SKM-1 (cell line): ENCODE measurements at regions not wholly inside any gene's neighbourhood (a gene's known extent, or its start where the extent isn't known, plus 50 kb on each side); places are given as distances from the start of the nearest gene placed in this dataset.

Experiments used
- DNase-seq: peaks from one replicate; lab custom pipeline; 2025; ENCODE audit not compliant: unreplicated experiment; lab: John Stamatoyannopoulos, UW

DNA sequence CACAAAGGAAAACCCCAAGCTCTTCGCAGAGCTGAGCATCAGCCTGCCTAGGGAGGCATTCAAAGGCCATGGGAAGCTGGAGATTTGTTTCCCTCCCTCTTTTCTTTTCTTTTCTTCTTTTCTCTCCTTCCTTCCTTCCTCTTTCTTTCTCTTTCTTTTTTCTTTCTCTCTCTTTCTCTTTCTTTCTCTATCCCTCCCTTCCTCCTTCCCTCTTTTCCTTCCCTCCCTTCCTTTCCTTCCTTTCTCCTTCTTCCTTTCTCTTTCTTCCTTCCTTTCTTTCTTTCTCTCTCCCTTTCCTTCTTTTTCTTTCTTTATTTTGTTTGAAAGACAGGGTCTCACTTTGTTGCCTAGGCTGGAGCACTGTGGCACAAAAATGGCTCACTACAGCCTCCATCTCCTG is 168.4 kb upstream of the ARL4C start:
- DNase-seq = no peak

DNA sequence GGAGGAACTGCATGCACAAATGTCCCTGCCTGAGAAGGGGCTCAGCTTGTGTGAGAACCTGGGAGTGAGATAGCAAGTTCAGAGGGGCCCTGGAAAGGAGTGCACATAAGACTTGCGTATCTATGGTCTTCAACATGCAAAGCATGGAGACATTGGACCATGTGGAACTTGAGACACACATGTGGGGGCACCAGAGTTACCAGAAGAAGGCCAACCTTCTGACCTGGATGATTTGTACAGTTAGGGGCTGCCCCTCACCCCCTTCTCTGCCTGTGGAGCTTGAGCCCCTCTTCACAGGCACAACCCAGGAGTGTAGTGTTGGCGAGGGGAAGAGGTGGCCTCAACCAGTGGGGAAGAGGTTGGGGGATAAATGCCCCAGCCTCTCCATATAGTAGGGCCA is 165.0 kb upstream of the ARL4C start:
- no peak for DNase-seq

DNA sequence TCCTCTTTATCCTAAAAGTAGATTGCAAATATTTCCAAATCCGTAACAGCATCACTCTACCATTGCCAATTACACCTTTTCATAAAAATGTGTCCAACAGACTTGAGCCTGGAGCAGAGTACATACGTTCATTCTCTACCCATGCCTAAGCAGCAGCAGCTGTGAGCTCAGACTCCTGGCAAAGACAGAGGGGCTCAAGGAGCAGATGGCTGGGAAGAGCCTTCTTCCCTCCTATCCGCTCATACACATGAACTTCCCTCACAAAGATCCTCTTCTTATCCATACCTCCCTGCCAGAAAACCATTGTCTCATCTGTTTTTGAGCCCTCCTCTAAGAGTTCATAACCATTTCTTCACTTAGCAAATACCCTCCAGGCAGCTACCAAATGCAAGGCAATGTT is 164.3 kb upstream of the ARL4C start:
- no peak for DNase-seq

DNA sequence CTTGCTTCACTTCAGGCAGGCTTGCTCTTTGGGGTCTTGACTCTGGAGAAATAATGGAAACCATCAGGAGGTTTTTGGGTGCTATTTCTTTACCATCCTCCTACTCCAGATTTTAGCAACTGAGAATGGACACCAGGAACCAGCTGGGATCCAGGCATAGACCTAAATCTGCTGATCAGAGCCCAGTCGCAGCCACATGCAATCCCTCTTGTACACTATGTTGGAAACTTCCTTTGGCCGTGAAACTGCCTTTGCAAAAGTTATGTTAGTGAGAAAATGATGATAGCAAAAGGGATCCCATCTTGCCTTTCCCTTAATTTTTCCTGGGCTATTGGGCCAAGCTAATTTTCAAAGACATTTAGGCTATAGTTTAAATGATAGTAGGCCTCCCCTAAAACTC is 158.8 kb upstream of the ARL4C start:
- DNase-seq = no peak

DNA sequence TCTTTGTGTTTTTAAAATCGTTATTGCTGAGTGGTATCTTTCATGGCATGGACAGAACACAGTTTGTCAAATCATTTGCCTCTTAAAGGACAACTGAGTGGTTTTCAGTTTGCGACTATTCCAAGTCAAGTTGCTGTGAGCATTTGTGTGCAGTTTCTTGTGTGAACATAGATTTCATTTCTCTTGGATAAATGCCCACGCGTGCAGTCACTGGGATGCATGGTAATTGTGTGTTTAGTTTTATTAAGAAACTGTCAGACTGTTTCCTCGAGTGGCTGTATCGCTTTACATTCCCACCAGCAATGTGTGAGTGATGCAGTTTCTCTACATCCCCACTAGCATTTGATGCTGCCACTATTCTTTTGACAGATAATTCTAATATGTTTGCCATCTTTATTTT is 154.0 kb upstream of the ARL4C start:
- no peak for DNase-seq

DNA sequence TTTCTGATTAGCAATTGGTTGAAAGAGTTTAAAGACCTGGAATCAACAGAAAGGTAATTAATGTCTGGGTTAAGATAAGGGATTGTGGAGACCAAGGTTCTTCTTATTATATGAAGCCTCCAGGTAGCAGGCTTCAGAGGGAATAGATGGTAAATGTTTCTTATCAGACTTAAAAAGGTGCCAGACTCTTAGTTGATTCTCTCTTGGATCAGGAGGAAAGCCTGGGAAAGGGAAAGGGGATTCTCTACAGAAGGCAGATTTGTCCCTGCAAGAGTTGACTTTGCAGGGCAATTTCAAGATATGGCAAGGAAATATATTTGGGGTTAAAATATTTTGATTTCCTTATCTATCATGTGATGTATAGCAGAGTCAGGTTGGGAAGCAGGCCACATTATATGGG is 153.1 kb upstream of the ARL4C start:
- no peak for DNase-seq

DNA sequence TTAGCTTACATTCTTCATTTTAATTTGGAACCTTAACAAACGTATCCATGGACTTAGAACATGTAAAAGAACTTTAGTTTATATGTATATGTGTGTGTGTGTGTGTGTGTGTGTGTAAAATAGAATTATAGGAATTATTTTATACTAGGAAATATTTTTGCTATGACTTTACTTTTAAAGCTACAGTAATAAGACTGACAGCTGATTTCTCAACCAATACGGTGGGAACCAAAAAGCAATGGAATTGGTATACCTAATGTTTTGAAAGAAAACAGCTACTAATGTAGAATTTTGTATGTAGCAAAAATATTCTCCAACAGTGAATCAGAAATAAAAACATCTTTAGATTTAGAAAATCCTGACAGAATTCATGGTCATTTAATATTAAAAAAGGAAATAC is 146.5 kb upstream of the ARL4C start:
- no peak for DNase-seq

DNA sequence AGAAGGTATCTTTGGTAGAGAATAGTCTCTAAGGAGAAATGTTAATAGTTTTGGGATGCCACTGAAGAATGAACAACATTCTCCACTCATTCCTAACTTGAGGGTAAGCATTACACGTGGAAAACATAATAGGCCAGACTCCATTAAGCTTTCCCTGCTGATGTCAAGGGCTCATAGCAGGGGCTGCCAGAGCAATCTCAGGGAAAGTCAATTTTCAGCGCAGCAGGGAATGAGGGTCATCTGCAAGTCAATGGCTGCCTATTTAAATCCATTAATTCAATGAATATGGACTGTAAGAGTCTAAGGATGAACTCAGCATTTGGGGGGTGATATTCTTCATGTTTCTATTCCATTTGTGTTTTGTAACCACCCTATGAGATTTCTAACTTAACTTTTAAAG is 144.2 kb upstream of the ARL4C start:
- no peak for DNase-seq

DNA sequence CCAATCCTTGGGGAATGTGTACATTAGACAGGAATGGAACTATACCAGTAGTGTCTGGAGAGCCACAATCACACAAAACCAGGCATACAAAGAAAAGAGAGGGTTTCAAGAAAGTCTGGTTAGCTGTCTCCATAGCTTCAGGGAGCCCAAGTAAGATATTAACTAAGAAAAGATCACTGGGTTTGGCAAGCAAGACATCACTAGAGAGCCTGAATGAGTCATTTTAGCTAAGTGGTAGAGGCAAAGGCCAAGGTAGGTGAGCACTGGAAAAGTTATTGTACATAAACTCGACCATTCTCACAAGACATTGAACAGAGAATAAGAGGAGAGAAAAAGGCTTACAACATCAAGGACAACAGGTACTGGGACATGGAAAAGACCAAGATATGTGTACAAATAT is 143.8 kb upstream of the ARL4C start:
- no peak for DNase-seq

DNA sequence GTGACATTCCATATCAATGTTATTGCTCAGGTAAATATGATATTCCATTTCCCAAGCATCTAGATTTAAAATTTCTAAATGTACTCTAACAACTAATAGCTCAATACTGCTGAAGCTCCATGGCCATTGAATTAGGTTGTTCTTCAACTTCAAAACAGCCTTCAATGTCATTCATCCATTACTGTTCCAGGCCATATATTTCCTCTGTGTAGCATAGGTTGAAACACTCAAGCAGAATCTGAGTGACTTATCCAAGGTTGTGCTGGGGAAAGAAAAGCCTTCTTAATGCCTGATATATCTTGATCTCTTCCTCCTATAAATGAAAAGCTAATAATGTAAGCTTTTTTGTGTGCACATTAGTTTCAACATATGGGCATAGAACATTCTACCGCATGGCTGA is 142.1 kb upstream of the ARL4C start:
- no peak for DNase-seq

DNA sequence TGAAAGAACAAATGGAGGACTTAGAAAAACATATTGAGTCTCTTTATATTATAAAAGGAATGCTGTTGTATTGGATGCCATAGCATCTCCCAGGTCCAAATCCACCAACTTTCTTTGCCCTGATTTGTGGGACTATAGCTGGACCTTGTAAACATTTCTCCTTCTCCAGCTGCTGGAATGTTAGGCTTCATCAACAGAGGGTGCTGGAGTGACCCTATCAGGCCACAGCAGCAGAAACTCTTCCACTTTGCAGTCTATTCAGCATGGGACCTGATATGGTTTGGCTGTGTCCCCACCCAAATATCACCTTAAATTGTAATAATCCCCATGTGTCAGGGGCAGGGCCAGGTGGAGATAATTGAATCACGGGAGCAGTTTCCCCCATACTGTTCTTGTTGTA is 138.4 kb upstream of the ARL4C start:
- no peak for DNase-seq

DNA sequence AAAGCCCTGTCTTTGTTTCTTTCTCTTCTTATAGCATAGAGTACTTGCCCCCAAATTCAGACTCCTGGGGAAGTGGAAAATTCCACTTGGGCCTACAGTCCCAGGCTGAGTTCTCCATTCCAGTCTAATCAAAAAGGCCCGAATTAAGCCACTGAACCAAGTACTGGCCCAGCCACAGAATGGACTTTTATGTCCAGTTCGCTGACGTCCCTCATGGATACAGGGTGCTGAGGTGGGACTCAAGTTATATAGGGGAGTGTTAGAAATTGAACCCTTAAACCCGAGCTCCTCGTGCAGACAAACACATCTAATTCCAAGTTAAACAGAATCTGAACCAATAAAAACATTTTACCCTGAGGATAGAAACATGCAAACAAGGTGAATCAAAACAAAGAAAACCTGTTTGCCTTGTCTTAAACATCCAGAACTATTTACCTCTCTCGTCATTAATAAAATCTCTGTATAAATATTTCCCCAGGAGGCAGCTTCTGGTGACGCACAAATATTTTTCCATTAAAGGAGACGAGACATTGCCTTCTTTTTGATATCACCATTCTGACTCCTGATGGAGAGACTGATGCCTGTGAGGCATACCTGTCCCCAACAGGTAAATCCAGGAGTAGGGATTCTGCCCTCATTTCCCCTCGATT is 136.8 kb upstream of the ARL4C start:
- DNase-seq = no peak

DNA sequence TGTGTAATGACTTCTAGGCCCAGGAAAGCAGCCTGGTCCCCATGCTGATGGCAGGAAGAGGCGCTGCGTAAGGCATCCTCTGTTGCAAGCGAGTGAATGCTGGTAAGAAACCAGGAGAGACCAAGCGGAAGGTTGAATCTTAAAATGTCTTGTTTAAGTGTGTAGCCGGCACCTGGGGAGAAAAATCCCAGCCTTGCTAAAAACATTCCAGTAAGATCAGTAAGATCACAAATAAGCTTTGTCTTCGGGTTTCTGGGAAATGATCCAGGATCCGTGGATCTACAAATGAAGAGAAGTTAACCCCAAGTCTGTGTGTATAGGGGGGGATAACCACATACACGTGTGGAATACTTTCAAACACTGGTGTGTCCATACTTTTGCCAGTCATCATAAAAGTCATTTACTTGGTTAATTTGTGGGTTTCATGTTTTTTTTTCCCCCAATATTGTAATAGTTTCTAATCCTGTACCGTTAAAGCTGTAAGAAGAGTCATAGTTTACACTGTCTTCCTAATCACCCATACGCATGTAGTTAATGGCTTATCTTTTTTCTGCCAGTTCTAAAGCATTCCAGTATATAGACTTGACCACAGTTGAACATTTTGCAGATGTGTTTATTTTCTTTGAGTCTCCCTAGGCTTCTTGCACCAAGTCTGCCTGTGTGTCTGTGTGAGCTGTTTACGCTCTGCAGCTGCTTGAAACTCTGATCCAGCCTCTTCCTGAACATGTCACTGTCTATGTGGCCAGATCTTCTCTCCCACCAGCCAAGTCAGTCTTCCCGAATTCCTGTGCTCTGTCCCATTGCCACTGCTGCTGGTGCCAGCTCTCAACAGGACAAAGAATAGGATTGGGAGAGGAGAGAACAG is 135.9 kb upstream of the ARL4C start:
- no peak for DNase-seq

DNA sequence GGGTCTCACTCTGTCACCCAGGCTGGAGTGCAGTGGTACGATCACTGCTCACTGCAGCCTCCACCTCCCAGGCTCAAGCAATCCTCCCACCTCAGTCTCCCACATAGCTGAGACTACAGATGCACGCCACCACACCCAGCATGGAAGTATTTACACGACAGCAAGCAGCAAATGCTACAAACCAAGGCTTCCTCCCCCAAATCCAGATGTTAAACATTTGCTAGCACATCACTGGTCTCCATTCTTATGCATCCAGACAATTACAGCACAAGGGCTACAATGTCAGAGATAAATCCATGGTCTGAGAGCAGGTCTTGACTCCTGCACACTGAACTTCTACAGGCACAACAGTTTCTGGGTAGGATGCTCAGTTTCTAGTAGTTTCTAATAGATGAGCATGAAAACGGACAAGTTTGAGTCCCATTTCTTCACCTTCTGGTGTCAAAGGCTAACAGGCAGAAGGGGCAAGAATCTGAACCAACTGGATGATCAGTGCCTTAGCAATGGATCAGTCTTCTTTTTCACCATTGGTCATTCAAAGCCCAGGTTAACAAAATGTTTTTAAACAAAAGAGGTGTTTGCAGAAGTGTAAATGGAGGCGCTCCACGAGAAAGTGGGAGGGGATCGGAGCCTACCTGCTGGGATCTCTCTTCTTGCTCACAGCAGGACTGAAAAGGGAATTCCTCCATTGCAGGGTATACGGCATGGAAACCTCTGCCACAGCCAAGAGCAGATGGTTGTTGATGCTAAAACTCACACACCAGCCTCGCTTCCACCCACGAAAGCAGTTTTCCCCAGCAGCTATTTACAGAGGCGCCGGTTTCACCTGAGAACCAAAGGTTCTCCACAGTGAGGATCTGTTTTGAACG is 135.0 kb upstream of the ARL4C start:
- DNase-seq = no peak

DNA sequence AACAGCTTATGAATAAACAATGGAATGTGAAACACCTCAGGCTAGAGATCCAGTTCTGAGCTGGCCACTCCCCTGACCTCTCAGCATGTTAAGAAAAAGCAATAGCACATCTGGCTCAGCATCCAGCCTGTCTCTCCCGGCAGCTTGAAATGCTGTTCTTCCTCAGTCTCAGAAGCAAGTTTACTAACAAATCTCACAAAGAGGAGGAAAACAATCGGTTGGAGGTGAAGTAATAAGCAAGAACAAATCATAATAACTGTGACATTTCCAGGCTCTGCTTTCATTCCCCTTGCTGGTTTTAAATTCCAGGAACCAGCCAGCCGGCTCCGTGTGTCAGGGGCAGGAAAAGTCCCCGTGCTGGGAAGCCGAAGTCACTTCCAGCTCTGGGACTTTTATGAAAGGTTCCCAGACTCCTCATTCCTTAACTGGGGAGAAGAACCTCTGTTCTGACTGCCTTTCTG is 133.9 kb upstream of the ARL4C start:
- DNase-seq = no peak

DNA sequence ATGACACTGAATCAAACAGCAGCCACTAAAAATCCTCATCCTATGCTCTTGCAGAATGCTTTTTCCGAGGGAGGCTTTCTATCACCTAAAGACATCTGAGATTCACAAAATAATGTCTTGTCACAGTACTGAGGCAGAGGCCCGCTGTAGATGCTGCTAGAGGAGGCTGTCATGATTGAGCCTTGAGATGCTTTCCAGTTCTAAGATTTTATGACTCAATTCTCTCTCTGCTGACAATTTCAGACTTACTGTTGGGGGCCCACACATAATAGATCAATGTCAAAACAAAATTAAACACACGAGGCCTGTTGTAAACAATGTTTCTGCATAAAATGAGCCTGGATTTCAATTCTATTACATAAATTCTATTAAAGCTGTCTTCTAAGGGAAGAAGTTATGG is 132.7 kb upstream of the ARL4C start:
- no peak for DNase-seq

DNA sequence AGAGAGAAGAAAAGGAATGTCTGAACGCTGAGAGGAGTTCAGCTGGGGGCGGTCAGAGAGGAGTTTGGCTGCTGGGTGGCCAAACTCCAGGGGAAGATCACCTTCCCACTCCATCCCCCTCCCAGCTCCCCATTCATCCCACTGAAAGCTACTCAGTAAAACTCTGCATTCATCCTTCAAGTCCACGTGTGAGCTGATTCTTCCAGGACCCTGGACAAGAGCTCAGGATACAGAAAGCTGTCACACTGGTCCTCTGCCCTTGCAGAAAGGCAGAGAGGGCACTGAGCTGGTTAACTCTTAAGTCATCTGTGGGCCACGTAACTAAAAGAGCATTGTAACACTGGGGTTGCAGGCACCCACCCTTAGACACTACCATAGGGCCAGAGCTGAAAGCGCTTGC is 132.1 kb upstream of the ARL4C start:
- DNase-seq = no peak

DNA sequence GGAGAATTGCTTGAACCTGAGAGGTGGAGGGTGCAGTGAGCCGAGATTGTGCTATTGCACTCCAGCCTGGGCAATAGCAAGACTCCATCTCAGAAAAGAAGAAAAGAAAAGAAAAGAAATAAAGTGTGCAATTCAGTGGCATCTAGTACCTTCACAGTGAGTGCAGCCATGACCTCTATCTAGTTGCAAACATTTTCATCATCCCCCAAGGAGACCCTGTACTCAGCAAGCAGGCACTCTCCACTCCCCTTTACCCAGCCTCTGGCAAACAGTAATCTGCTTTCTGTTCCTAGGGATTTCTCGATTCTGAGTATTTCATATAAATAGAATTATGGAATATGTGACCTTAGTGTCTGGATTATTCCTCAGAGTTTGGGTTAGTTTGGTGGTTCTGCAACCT is 130.4 kb upstream of the ARL4C start:
- DNase-seq = no peak

DNA sequence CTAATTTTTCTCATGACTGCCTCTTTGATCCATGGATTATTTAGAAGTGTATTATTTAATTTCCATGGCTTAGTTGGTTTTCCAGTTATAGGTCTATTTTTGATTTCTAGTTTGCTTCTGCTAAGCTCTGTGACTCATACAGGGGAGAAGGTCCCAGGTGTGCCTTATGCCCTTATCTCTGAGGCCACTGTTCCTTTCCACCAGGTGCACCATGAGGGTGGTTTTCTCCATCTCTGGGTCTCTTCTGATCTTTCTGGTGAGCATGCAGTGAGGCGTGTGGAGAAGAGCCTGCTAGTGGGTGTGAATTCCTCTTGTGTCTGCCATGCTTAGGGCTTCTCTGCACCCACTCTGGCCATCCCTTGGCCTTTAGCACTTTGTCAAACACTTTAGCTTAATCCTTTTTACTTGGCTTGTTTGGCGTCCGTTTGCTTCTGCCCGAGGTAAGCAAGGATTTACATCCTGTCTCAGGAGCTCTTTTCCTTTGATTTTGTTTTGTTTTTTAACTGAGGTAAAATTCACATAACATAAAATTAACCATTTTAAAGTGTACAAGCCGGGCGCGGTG is 129.8 kb upstream of the ARL4C start:
- DNase-seq = no peak

DNA sequence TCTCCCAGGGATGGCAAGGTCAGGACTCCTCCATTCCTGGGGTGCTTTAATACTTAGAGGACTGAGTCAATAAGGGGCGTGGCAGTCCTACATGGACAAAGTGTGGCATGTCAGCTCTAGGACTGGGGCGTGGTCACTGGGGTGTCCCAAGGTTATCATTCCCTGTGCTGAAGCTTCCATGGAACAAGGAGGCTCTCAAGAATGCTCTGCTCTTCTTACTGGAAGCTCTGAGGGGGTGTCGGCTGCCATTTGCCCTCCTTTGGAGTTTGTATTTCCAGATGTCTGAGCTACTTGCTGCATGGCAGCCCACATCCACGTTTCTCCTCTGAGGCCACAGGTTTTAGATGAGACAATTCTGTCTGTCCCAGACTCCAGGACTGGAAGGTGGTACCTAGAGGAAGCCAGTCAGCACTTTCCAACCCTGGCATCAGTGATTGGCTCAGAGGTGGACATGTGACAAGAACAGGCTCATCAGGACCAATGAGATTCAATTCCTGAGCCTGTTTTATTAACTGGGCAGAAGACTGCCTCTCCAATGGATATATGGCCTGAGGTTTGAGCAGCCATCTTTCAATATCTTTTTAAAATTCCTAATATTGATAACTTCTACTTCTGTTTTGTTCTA is 128.9 kb upstream of the ARL4C start:
- no peak for DNase-seq

DNA sequence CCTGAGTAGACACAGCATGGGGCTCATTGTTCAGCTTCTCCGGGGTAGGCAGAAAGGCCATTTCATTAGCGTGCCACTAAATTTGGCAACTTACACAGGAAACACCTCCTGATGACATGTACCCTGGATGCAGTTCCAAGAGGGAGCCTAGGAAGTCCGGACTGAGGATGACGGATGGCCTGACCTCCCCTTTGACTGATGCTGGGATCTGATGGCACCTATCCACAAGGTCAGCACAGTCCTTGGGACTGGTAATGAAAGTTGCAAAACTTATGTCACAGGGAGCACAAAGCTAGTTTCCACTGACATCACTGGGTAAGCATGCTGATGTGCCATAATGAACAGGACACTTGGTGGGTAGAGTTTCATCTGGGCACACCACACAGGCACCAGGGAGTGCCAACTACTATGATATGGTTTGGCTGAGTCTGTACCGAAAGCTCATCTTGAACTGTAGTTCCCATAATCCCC is 126.7 kb upstream of the ARL4C start:
- no peak for DNase-seq
